Fibroblast of villous mesenchyme (primary cell): ENCODE measurements at regions not wholly inside any gene's neighbourhood (a gene's known extent, or its start where the extent isn't known, plus 50 kb on each side); places are given as distances from the start of the nearest gene placed in this dataset.
A peak's percentile ranks its signal among the peaks of the same experiment; 100 is the strongest.

Experiments used
- DNase-seq: peaks from one replicate; pipeline ENCODE4 v3.0.0-alpha.2; 2010; ENCODE audit warnings: low read depth
- H3K4me3 ChIP-seq: 2 replicates; pipeline ENCODE4 v1.5.1; 2011; ENCODE audit warnings: low read depth, mild to moderate bottlenecking, low read length
- CTCF ChIP-seq: IDR thresholded peaks from 2 replicates; pipeline ENCODE4 v1.5.1; 2012; ENCODE audit warnings: low read depth, mild to moderate bottlenecking, low read length; ENCODE audit not compliant: insufficient read depth

- TF ChIP-seq CTCF, result no peak
- no peak overlapping the region for H3K4me3 ChIP-seq
- DNase-seq, result no peak
Measured at GRCh38 chr12:59010941-59011340, 90.6 kb upstream of the LRIG3 start.

GRCh38 chr12:59010118-59010517 lies 89.8 kb upstream of the LRIG3 start:
- no peak for DNase-seq
- TF ChIP-seq CTCF, result no peak
- no peak overlapping the region for H3K4me3 ChIP-seq

DNA sequence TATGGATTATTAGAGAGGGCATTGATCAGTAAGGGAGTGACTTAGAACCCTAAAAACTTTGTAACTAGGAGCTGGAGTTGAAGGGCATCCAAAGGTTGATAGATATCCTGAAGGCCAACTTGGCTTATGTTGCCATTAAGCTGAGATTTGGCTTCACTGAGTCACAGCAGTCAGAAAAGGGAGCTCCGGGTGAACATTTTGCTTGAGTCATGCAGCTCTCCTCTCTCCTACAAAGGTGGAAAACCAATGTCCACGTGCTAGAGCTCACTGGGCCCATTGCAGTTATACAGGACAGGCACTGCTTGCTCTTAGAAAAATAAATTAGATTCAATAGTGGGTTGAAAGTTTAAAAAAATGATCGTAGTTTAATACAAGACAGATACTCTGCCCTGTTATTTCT lies 87.3 kb upstream of the LRIG3 start:
- no peak overlapping the region for H3K4me3 ChIP-seq
- no peak for DNase-seq
- TF ChIP-seq CTCF, result no peak

- no peak for TF ChIP-seq CTCF
- DNase-seq, result peak; percentile 81
- no peak overlapping the region for H3K4me3 ChIP-seq
Measured at GRCh38 chr12:59005193-59005955, 85.1 kb upstream of the LRIG3 start.

DNA sequence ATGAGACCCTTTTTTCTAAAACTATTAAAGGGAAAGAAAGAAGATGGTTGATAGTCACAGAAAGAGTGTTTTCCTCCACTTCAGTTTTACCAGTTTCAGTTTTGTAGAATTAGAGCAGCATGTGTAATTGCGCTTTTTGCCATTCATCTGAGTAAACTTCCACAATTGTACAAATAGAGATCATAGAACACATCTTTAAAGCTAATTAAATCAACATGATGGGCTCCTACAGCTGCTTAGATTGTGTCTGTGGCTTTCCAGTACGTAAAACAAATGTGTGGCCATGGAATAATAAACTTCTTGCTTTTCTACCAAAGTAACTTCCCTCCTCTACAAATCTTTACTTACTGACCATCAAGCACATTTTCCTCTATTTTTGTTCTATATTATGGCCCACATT lies 84.2 kb upstream of the LRIG3 start:
- H3K4me3 ChIP-seq, result no peak overlapping the region
- TF ChIP-seq CTCF, result no peak
- DNase-seq, result peak; percentile 11

- DNase-seq, result no peak
- no peak overlapping the region for H3K4me3 ChIP-seq
- TF ChIP-seq CTCF, result no peak
Measured at GRCh38 chr12:58995666-58996363, 75.5 kb upstream of the LRIG3 start.
